GM19372 (cell line): ENCODE measurements at regions not wholly inside any gene's neighbourhood (a gene's known extent, or its start where the extent isn't known, plus 50 kb on each side); places are given as distances from the start of the nearest gene placed in this dataset.
"Not testable (repeated sequence)": the region's sequence is repeated elsewhere in the genome, so short reads cannot be mapped to it uniquely, and the experiment has no call there.

ENCODE experiments used
- ATAC-seq: cut with Tn5 transposase; IDR thresholded peaks from one replicate; pipeline ENCODE4 v1.9.1; 2021; ENCODE audit warnings: mild to moderate bottlenecking, low read depth, moderate library complexity; ENCODE audit not compliant: unreplicated experiment

GRCh38 chr12:105522166-105522825 is 191.8 kb downstream of the C12orf75 start:
- ATAC-seq = no peak

GRCh38 chr12:105523164-105524057 is 192.9 kb downstream of the C12orf75 start:
- ATAC-seq = no peak

- ATAC-seq = no peak
Observed at GRCh38 chr12:105524961-105525360, 194.5 kb downstream of the C12orf75 start.

GRCh38 chr12:105534068-105534467 is 203.6 kb downstream of the C12orf75 start:
- no peak for ATAC-seq

- not testable (repeated sequence) for ATAC-seq
Observed at GRCh38 chr12:105535033-105535432, 204.5 kb downstream of the C12orf75 start.

- no peak for ATAC-seq
Observed at GRCh38 chr12:105538880-105539279, 208.4 kb downstream of the C12orf75 start.

GRCh38 chr12:105539735-105540134 is 209.2 kb downstream of the C12orf75 start:
- ATAC-seq = no peak

GRCh38 chr12:105547786-105548185 is 217.3 kb downstream of the C12orf75 start:
- no peak for ATAC-seq

- no peak for ATAC-seq
Observed at GRCh38 chr12:105548626-105549025, 218.1 kb downstream of the C12orf75 start.

- no peak for ATAC-seq
Observed at GRCh38 chr12:105552056-105552455, 221.6 kb downstream of the C12orf75 start.

- ATAC-seq = no peak
Observed at GRCh38 chr12:105554223-105554678, 223.8 kb downstream of the C12orf75 start.

- no peak for ATAC-seq
Observed at GRCh38 chr12:105554856-105555255, 224.4 kb downstream of the C12orf75 start.

- ATAC-seq = no peak
Observed at GRCh38 chr12:105555556-105556295, 225.2 kb downstream of the C12orf75 start.

GRCh38 chr12:105559310-105559709 is 228.8 kb downstream of the C12orf75 start:
- no peak for ATAC-seq

- ATAC-seq = no peak
Observed at GRCh38 chr12:105561546-105562198, 231.2 kb downstream of the C12orf75 start.

- ATAC-seq = no peak
Observed at GRCh38 chr12:105562199-105562971, 231.9 kb downstream of the C12orf75 start.

GRCh38 chr12:105567061-105567460 is 236.6 kb downstream of the C12orf75 start:
- no peak for ATAC-seq

GRCh38 chr12:105569886-105570285 is 239.4 kb downstream of the C12orf75 start:
- ATAC-seq = no peak

GRCh38 chr12:105570944-105571343 is 240.5 kb downstream of the C12orf75 start:
- no peak for ATAC-seq

- no peak for ATAC-seq
Observed at GRCh38 chr12:105573574-105573973, 243.1 kb downstream of the C12orf75 start.
